ENCODE measurements at regions not wholly inside any gene's neighbourhood (a gene's known extent, or its start where the extent isn't known, plus 50 kb on each side); places are given as distances from the start of the nearest gene placed in this dataset.

DNA sequence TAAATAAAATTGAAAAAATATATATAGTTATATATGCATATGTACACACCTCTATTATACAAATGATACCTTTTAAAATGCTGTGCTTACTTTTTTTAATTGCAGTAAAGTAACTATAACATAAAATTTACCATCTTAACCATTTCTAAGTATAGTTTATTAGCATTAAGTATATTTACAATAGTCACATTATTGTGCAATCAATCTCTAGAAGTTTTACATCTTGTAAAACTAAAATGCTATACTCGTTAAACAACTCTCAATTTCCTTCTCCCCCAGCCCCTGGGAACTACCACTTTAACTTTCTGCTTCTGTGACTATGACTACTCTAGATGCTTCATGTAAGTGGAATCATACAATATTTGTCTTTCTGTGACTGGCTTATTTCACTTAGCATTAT lies 146.7 kb upstream of the DST start:
- H2AFZ ChIP-seq (ENCODE audit: control insufficient read depth, low read depth, low read length), result no peak overlapping the region
- 0 out of 2 replicates have a peak overlapping the region, but pooled peaks have one; percentile 54 for H3K4me2 ChIP-seq (ENCODE audit: control insufficient read depth, insufficient read depth)
- RAD21 ChIA-PET (ENCODE audit: unreplicated experiment), result interaction anchor here (1.2 to 2.7 kb wide), 4 partner anchors 32 to 62 kb away, joined by 3 to 14 read pairs (median 8); no protein-coding TSS in a partner anchor
- no peak overlapping the region for H3K27ac ChIP-seq (ENCODE audit: control insufficient read depth, insufficient read depth)
- H3K4me3 ChIP-seq, result no peak overlapping the region
- FAIRE-seq (no peak), ATAC-seq (no peak), DNase-seq (ENCODE audit: low read depth, low spot score) (no peak)
- no peaks in the 10 kb centered on the region for H3K27me3 ChIP-seq (replicated peaks in 1 of 2; ENCODE audit: control insufficient read depth in 2 of 2, insufficient read depth in 2 of 2, low read length in 1 of 2)
- intact Hi-C loops (cut with micrococcal nuclease; ENCODE audit: unreplicated experiment) (no loop called here), in situ Hi-C loops (cut with MboI) (no loop called here)
- SMC1A ChIA-PET (ENCODE audit: uncharacterized antibody, unreplicated experiment), result interaction anchor here (0.7 to 3.8 kb wide), 13 partner anchors 14 to 100 kb away, joined by 3 to 26 read pairs (median 7); no protein-coding TSS in a partner anchor
- CTCF ChIA-PET, result interaction anchor here (0.8 to 2.9 kb wide), 6 partner anchors 12 to 62 kb away, joined by 3 to 14 read pairs (median 5); no protein-coding TSS in a partner anchor
- H4K20me1 ChIP-seq (ENCODE audit: control insufficient read depth, insufficient read depth), result no peaks in the 10 kb centered on the region
- no peak overlapping the region for H3K9ac ChIP-seq (ENCODE audit: control insufficient read depth, insufficient read depth, low read length)
- peaks cover 0 to 3% of the 10 kb centered on the region in 2 experiments; a peak in 3 of 4 replicates for H3K36me3 ChIP-seq (ENCODE audit: control insufficient read depth in 2 of 2, insufficient read depth in 2 of 2, low read length in 1 of 2)
- peaks cover 6% of the 10 kb centered on the region; the same call in 2 of the 3 replicates for H3K9me3 ChIP-seq (replicated peaks; ENCODE audit: control insufficient read depth, insufficient read depth, low read length)
- H3K79me2 ChIP-seq (ENCODE audit: control insufficient read depth, insufficient read depth, low read length), result peaks cover 59% of the 10 kb centered on the region
- 68% methylated on average over 1 of the region's 1 CpG for WGBS (ENCODE audit: insufficient coverage, insufficient replicate concordance, low lambda C conversion rate, missing lambda C conversion rate)
- H3K4me1 ChIP-seq (ENCODE audit: control insufficient read depth, insufficient read depth, low read length), result peaks cover 34% of the 10 kb centered on the region
- no TSS peak for BruUV-seq (replicated peaks)
- POLR2A ChIA-PET, result interaction anchor here (1.0 to 1.1 kb wide), 2 partner anchors 20 to 62 kb away, joined by 3 read pairs; no protein-coding TSS in a partner anchor
- no peak for TF ChIP-seq HDGF (IDR thresholded peaks at IDR 0.05)
- TF ChIP-seq SIX5 (IDR thresholded peaks at IDR 0.05; ENCODE audit: low read depth, low read length, severe bottlenecking), result no peak
- no peak for TF ChIP-seq CBFB (IDR thresholded peaks at IDR 0.05; ENCODE audit: low read depth)
- no peak for TF ChIP-seq SREBF2 (IDR thresholded peaks at IDR 0.05; ENCODE audit: low read length)
- TF ChIP-seq BMI1 (IDR thresholded peaks at IDR 0.05; ENCODE audit: borderline replicate concordance), result no peak
- no peak for TF ChIP-seq SUZ12 (IDR thresholded peaks at IDR 0.05; ENCODE audit: unreplicated experiment)
- no peak for TF ChIP-seq CBX3 (IDR thresholded peaks at IDR 0.05; ENCODE audit: borderline replicate concordance, low read depth)
- no peak for TF ChIP-seq RCOR1 (conservative IDR thresholded peaks at IDR 0.05; ENCODE audit: low read depth, low read length)
- no peak for TF ChIP-seq NFXL1 (IDR thresholded peaks at IDR 0.05; ENCODE audit: borderline replicate concordance)
- TF ChIP-seq CEBPZ (IDR thresholded peaks at IDR 0.05; ENCODE audit: low read depth, low read length), result no peak
- TF ChIP-seq YBX1 (IDR thresholded peaks at IDR 0.05), result no peak
- TF ChIP-seq CREM (IDR thresholded peaks at IDR 0.05; ENCODE audit: low read depth), result no peak
